OCI-LY1 (cell line): ENCODE measurements at regions not wholly inside any gene's neighbourhood (a gene's known extent, or its start where the extent isn't known, plus 50 kb on each side); places are given as distances from the start of the nearest gene placed in this dataset.

Experiments
- EZH2 ChIP-seq: fragments of 200-600 bp; sonication (generic), shearing (Covaris generic); IDR thresholded peaks from 2 replicates; pipeline ENCODE4 v1.8.0; 2017; ENCODE audit warnings: borderline replicate concordance, mixed run types, mild to moderate bottlenecking, antibody characterized with exemption, low read length, moderate library complexity, mixed read lengths
- TF ChIP-seq, protein P1 (sequence below): fragments of 200-600 bp; sonication (generic), shearing (Covaris generic); IDR thresholded peaks from 2 replicates; pipeline ENCODE4 v1.5.1; 2017; ENCODE audit warnings: mild to moderate bottlenecking, antibody characterized with exemption, low read length, moderate library complexity, mixed read lengths

DNA sequence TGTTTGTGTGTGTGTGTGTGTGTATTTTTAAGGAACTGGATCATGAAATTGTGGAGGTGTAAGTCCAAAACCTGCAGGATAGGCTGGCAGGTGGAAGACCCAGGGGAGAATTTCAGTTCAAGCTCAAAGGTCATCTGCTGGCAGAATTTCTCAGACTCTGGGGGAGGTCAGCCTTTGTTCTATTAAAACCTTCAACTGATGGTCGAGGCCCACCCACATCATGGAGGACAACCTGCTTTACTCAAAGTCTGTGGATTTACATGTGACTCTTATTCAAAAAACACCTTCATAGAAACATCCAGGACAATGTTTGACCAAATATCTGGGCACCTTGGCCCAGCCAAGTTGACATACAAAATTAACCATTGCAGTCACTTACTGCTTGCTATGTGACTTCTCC lies 157.2 kb downstream of the EDEM1 start:
- TF ChIP-seq, protein P1, sequence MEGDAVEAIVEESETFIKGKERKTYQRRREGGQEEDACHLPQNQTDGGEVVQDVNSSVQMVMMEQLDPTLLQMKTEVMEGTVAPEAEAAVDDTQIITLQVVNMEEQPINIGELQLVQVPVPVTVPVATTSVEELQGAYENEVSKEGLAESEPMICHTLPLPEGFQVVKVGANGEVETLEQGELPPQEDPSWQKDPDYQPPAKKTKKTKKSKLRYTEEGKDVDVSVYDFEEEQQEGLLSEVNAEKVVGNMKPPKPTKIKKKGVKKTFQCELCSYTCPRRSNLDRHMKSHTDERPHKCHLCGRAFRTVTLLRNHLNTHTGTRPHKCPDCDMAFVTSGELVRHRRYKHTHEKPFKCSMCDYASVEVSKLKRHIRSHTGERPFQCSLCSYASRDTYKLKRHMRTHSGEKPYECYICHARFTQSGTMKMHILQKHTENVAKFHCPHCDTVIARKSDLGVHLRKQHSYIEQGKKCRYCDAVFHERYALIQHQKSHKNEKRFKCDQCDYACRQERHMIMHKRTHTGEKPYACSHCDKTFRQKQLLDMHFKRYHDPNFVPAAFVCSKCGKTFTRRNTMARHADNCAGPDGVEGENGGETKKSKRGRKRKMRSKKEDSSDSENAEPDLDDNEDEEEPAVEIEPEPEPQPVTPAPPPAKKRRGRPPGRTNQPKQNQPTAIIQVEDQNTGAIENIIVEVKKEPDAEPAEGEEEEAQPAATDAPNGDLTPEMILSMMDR: no peak
- TF ChIP-seq EZH2: no peak
